GM19452 (cell line): ENCODE measurements at regions not wholly inside any gene's neighbourhood (a gene's known extent, or its start where the extent isn't known, plus 50 kb on each side); places are given as distances from the start of the nearest gene placed in this dataset.
A peak's percentile ranks its signal among the peaks of the same experiment; 100 is the strongest.

Source experiments
- ATAC-seq: cut with Tn5 transposase; IDR thresholded peaks from one replicate; pipeline ENCODE4 v1.9.1; 2021; ENCODE audit not compliant: unreplicated experiment

- no peak for ATAC-seq
Measured at GRCh38 chr3:124431331-124431994, 298.8 kb upstream of the UMPS start.

GRCh38 chr3:124434176-124434575 is 296.1 kb upstream of the UMPS start:
- no peak for ATAC-seq

GRCh38 chr3:124435467-124435866 is 294.8 kb upstream of the UMPS start:
- ATAC-seq, result no peak

- no peak for ATAC-seq
Measured at GRCh38 chr3:124438813-124439212, 291.4 kb upstream of the UMPS start.

- no peak for ATAC-seq
Measured at GRCh38 chr3:124439603-124440002, 290.6 kb upstream of the UMPS start.

GRCh38 chr3:124441766-124442165 is 288.5 kb upstream of the UMPS start:
- ATAC-seq, result no peak

- ATAC-seq, result no peak
Measured at GRCh38 chr3:124442463-124442862, 287.8 kb upstream of the UMPS start.

GRCh38 chr3:124443446-124443845 is 286.8 kb upstream of the UMPS start:
- no peak for ATAC-seq

- ATAC-seq, result no peak
Measured at GRCh38 chr3:124444075-124444474, 286.2 kb upstream of the UMPS start.

GRCh38 chr3:124444896-124445295 is 285.4 kb upstream of the UMPS start:
- ATAC-seq, result no peak

GRCh38 chr3:124447845-124448244 is 282.4 kb upstream of the UMPS start:
- ATAC-seq, result no peak

- ATAC-seq, result no peak
Measured at GRCh38 chr3:124448954-124449353, 281.3 kb upstream of the UMPS start.

- ATAC-seq, result no peak
Measured at GRCh38 chr3:124450366-124450765, 279.9 kb upstream of the UMPS start.

GRCh38 chr3:124451630-124452317 is 278.5 kb upstream of the UMPS start:
- peak; percentile 87 for ATAC-seq

GRCh38 chr3:124453189-124453588 is 277.1 kb upstream of the UMPS start:
- no peak for ATAC-seq

- ATAC-seq, result no peak
Measured at GRCh38 chr3:124455891-124456290, 274.4 kb upstream of the UMPS start.

- no peak for ATAC-seq
Measured at GRCh38 chr3:124456506-124456905, 273.7 kb upstream of the UMPS start.

GRCh38 chr3:124459678-124460077 is 270.6 kb upstream of the UMPS start:
- ATAC-seq, result no peak

- no peak for ATAC-seq
Measured at GRCh38 chr3:124461126-124461525, 269.1 kb upstream of the UMPS start.

- ATAC-seq, result no peak
Measured at GRCh38 chr3:124461838-124462632, 268.2 kb upstream of the UMPS start.

- ATAC-seq, result no peak
Measured at GRCh38 chr3:124463234-124463633, 267.0 kb upstream of the UMPS start.
